GM23248 (cell line): ENCODE measurements at regions not wholly inside any gene's neighbourhood (a gene's known extent, or its start where the extent isn't known, plus 50 kb on each side); places are given as distances from the start of the nearest gene placed in this dataset.

Experiments
- DNase-seq: peaks from one replicate; pipeline ENCODE4 v3.0.0-alpha.2; 2015
- H2AFZ ChIP-seq: fragments of 200-600 bp; sonication (generic); 2 replicates; pipeline ENCODE4 v1.6.1; 2016; ENCODE audit warnings: antibody characterized with exemption
- H3F3A ChIP-seq: fragments of 200-600 bp; sonication (generic); 2 replicates; pipeline ENCODE4 v1.6.1; 2016; ENCODE audit warnings: mild to moderate bottlenecking, antibody characterized with exemption, mixed run types; ENCODE audit not compliant: insufficient read depth
- H3K27ac ChIP-seq: fragments of 200-600 bp; sonication (generic); 2 replicates; pipeline ENCODE4 v1.5.1; 2016; ENCODE audit warnings: mild to moderate bottlenecking
- H3K27me3 ChIP-seq: fragments of 200-600 bp; sonication (generic); replicated peaks from 2 replicates; pipeline ENCODE4 v1.6.1; 2016; ENCODE audit warnings: mild to moderate bottlenecking; ENCODE audit not compliant: insufficient read depth
- H3K36me3 ChIP-seq: fragments of 200-600 bp; sonication (generic); 2 replicates; pipeline ENCODE4 v1.6.1; 2016; ENCODE audit warnings: low read depth, mild to moderate bottlenecking
- H3K4me1 ChIP-seq: fragments of 200-600 bp; sonication (generic); 2 replicates; pipeline ENCODE4 v1.6.1; 2016; ENCODE audit warnings: mild to moderate bottlenecking; ENCODE audit not compliant: insufficient read depth
- H3K4me2 ChIP-seq: fragments of 200-600 bp; sonication (generic); one replicate; pipeline ENCODE4 v1.6.1; 2016; ENCODE audit warnings: mild to moderate bottlenecking; ENCODE audit not compliant: unreplicated experiment
- H3K4me3 ChIP-seq: fragments of 200-600 bp; sonication (generic); 2 replicates; pipeline ENCODE4 v1.5.1; 2016; ENCODE audit warnings: mild to moderate bottlenecking
- H3K79me2 ChIP-seq: fragments of 200-600 bp; sonication (generic); 2 replicates; pipeline ENCODE4 v1.6.1; 2016; ENCODE audit warnings: mild to moderate bottlenecking; ENCODE audit not compliant: insufficient read depth
- H3K9ac ChIP-seq: fragments of 200-600 bp; sonication (generic); 2 replicates; pipeline ENCODE4 v1.6.1; 2016; ENCODE audit warnings: mild to moderate bottlenecking
- H3K9me2 ChIP-seq: fragments of 200-600 bp; sonication (generic); 2 replicates; pipeline ENCODE4 v1.6.1; 2016; ENCODE audit warnings: mixed run types, mild to moderate bottlenecking, moderate library complexity; ENCODE audit not compliant: insufficient read depth
- H3K9me3 ChIP-seq: fragments of 200-600 bp; sonication (generic); one replicate; pipeline ENCODE4 v1.6.1; 2017; ENCODE audit warnings: low read depth
- H4K20me1 ChIP-seq: fragments of 200-600 bp; sonication (generic); 2 replicates; pipeline ENCODE4 v1.6.0; 2016; ENCODE audit not compliant: insufficient read depth
- EZH2 ChIP-seq: fragments of 200-600 bp; sonication (generic); IDR thresholded peaks from 2 replicates; pipeline ENCODE4 v1.6.1; 2018; ENCODE audit warnings: antibody characterized with exemption, mild to moderate bottlenecking; ENCODE audit not compliant: insufficient read depth, poor library complexity, severe bottlenecking
- EZH2phosphoT487 ChIP-seq: fragments of 200-600 bp; sonication (generic); IDR thresholded peaks from 2 replicates; pipeline ENCODE4 v1.6.1; 2018; ENCODE audit warnings: antibody characterized with exemption, moderate library complexity, mild to moderate bottlenecking, low read depth; ENCODE audit not compliant: insufficient read depth
- WGBS, 2 experiments: methylation state at CpG; one replicate each; pipeline ENCODE4 v1.1.6; 2015 to 2017; ENCODE audit warnings: low lambda C conversion rate in 2 of 2, low coverage in 1 of 2; ENCODE audit errors: missing lambda C conversion rate in 2 of 2; 5-methylcytosine and 5-hydroxymethylcytosine counted together
- in situ Hi-C: fragments of 300-500 bp; cut with MboI; formaldehyde crosslinking; loops from 2 replicates; pipeline ENCODE4 v1.15.0; 2020

GRCh38 chr13:80469853-80470381 lies 129.0 kb upstream of the SPRY2 start:
- H4K20me1 ChIP-seq = no peaks in the 10 kb centered on the region
- in situ Hi-C loops = no loop called here
- H3F3A ChIP-seq = no peaks in the 10 kb centered on the region
- TF ChIP-seq EZH2 (no peak), EZH2phosphoT487 (no peak)
- H3K9me3 ChIP-seq = no peaks in the 10 kb centered on the region
- H2AFZ ChIP-seq = no peak overlapping the region
- 0 to 6% methylated on average over 3 of the region's 3 CpGs for WGBS, 2 experiments
- no peaks in the 10 kb centered on the region for H3K79me2 ChIP-seq
- H3K36me3 ChIP-seq = no peaks in the 10 kb centered on the region
- H3K4me3 ChIP-seq = no peak overlapping the region
- H3K27me3 ChIP-seq = no peaks in the 10 kb centered on the region
- DNase-seq = peak; percentile 37
- H3K9me2 ChIP-seq = no peaks in the 10 kb centered on the region
- H3K4me2 ChIP-seq = no peak overlapping the region
- H3K4me1 ChIP-seq = no peaks in the 10 kb centered on the region
- no peak overlapping the region for H3K9ac ChIP-seq
- no peak overlapping the region for H3K27ac ChIP-seq

GRCh38 chr13:80469105-80469852 lies 128.4 kb upstream of the SPRY2 start:
- H3K36me3 ChIP-seq = no peaks in the 10 kb centered on the region
- no peak overlapping the region for H2AFZ ChIP-seq
- no peak overlapping the region for H3K9ac ChIP-seq
- H3K9me3 ChIP-seq = no peaks in the 10 kb centered on the region
- no peaks in the 10 kb centered on the region for H3F3A ChIP-seq
- no peak overlapping the region for H3K27ac ChIP-seq
- H4K20me1 ChIP-seq = no peaks in the 10 kb centered on the region
- H3K27me3 ChIP-seq = no peaks in the 10 kb centered on the region
- no peaks in the 10 kb centered on the region for H3K9me2 ChIP-seq
- in situ Hi-C loops = no loop called here
- H3K4me2 ChIP-seq = no peak overlapping the region
- H3K79me2 ChIP-seq = no peaks in the 10 kb centered on the region
- TF ChIP-seq EZH2phosphoT487 (no peak), EZH2 (no peak)
- no peak for DNase-seq
- no peaks in the 10 kb centered on the region for H3K4me1 ChIP-seq
- WGBS, 2 experiments = 49 to 50% methylated on average over 6 of the region's 6 CpGs
- no peak overlapping the region for H3K4me3 ChIP-seq

GRCh38 chr13:80465321-80465720 lies 124.4 kb upstream of the SPRY2 start:
- in situ Hi-C loops = no loop called here
- Histone ChIP-seq H3K36me3 (no peaks in the 10 kb centered on the region), H3K9me3 (no peaks in the 10 kb centered on the region), H3K27ac (no peak overlapping the region), H3K9ac (no peak overlapping the region), H3K4me2 (no peak overlapping the region), H3K27me3 (no peaks in the 10 kb centered on the region), H3K79me2 (no peaks in the 10 kb centered on the region), H3F3A (no peaks in the 10 kb centered on the region), H3K4me3 (no peak overlapping the region), H3K9me2 (no peaks in the 10 kb centered on the region), H3K4me1 (no peaks in the 10 kb centered on the region), H2AFZ (no peak overlapping the region), H4K20me1 (no peaks in the 10 kb centered on the region)
- 27 to 51% methylated on average over 2 of the region's 2 CpGs for WGBS, 2 experiments
- TF ChIP-seq EZH2phosphoT487 = no peak
- no peak for TF ChIP-seq EZH2
- DNase-seq = no peak

GRCh38 chr13:80463673-80464352 lies 122.9 kb upstream of the SPRY2 start:
- H3K4me2 ChIP-seq = no peak overlapping the region
- no peaks in the 10 kb centered on the region for H3K79me2 ChIP-seq
- 31 to 37% methylated on average over 3 of the region's 3 CpGs for WGBS, 2 experiments
- H3K9me2 ChIP-seq = no peaks in the 10 kb centered on the region
- no peaks in the 10 kb centered on the region for H3K27me3 ChIP-seq
- no peaks in the 10 kb centered on the region for H3K4me1 ChIP-seq
- no peak overlapping the region for H3K9ac ChIP-seq
- no peak for DNase-seq
- H2AFZ ChIP-seq = no peak overlapping the region
- H3K27ac ChIP-seq = no peak overlapping the region
- no peak overlapping the region for H3K4me3 ChIP-seq
- TF ChIP-seq EZH2 = no peak
- TF ChIP-seq EZH2phosphoT487 = no peak
- H3F3A ChIP-seq = no peaks in the 10 kb centered on the region
- in situ Hi-C loops = no loop called here
- H3K36me3 ChIP-seq = no peaks in the 10 kb centered on the region
- H3K9me3 ChIP-seq = no peaks in the 10 kb centered on the region
- H4K20me1 ChIP-seq = no peaks in the 10 kb centered on the region

- Histone ChIP-seq H3K36me3 (no peaks in the 10 kb centered on the region), H3K4me3 (no peak overlapping the region), H3K4me2 (no peak overlapping the region), H3F3A (no peaks in the 10 kb centered on the region), H3K4me1 (no peaks in the 10 kb centered on the region), H3K27ac (no peak overlapping the region), H2AFZ (no peak overlapping the region), H3K9me3 (no peaks in the 10 kb centered on the region), H3K79me2 (no peaks in the 10 kb centered on the region), H4K20me1 (no peaks in the 10 kb centered on the region), H3K27me3 (no peaks in the 10 kb centered on the region), H3K9ac (no peak overlapping the region), H3K9me2 (no peaks in the 10 kb centered on the region)
- TF ChIP-seq EZH2 = no peak
- TF ChIP-seq EZH2phosphoT487 = no peak
- DNase-seq = no peak
- in situ Hi-C loops = no loop called here
These were observed 121.6 kb upstream of the SPRY2 start for GRCh38 chr13:80462567-80462966.
